Stimulated activated naive B cell treated with anti-CD40 and anti-IgM and Interleukin-4, amounts not matched to agents 10 μg/mL and 1 μg/mL and 100 μg/mL, for 72 hours (primary cell): ENCODE measurements at regions not wholly inside any gene's neighbourhood (a gene's known extent, or its start where the extent isn't known, plus 50 kb on each side); places are given as distances from the start of the nearest gene placed in this dataset.
A peak's percentile ranks its signal among the peaks of the same experiment; 100 is the strongest.

Source experiments
- ATAC-seq, 2 donors: fragments of 150-1000 bp; cut with Tn5 transposase; replicated peaks; 2 replicates each; pipeline ENCODE4 v1.10.0; 2021; ENCODE audit warnings: moderate library complexity in 1 of 2
- DNase-seq: peaks from one replicate; pipeline ENCODE4 v3.0.0; 2021
- H3K27ac Mint-ChIP-seq: one replicate; pipeline ENCODE4 v1.8.0; 2022; ENCODE audit warnings: mild to moderate bottlenecking, mixed read lengths
- H3K27me3 Mint-ChIP-seq, 2 donors: one replicate each; pipeline ENCODE4 v1.8.0; 2022; ENCODE audit warnings: mixed read lengths in 2 of 2
- H3K36me3 Mint-ChIP-seq, 2 donors: one replicate each; pipeline ENCODE4 v1.8.0; 2022; ENCODE audit warnings: mixed read lengths in 2 of 2, mild to moderate bottlenecking in 1 of 2
- H3K4me1 Mint-ChIP-seq, 2 donors: one replicate each; pipeline ENCODE4 v1.8.0; 2022; ENCODE audit warnings: mixed read lengths in 2 of 2, mild to moderate bottlenecking in 1 of 2
- H3K4me3 Mint-ChIP-seq, 2 donors: one replicate each; pipeline ENCODE4 v1.8.0; 2022; ENCODE audit warnings: mild to moderate bottlenecking in 2 of 2, mixed read lengths in 2 of 2, moderate library complexity in 1 of 2
- H3K9me3 Mint-ChIP-seq, 2 donors: one replicate each; pipeline ENCODE4 v1.8.0; 2022; ENCODE audit warnings: mixed read lengths in 2 of 2, mild to moderate bottlenecking in 1 of 2

DNA sequence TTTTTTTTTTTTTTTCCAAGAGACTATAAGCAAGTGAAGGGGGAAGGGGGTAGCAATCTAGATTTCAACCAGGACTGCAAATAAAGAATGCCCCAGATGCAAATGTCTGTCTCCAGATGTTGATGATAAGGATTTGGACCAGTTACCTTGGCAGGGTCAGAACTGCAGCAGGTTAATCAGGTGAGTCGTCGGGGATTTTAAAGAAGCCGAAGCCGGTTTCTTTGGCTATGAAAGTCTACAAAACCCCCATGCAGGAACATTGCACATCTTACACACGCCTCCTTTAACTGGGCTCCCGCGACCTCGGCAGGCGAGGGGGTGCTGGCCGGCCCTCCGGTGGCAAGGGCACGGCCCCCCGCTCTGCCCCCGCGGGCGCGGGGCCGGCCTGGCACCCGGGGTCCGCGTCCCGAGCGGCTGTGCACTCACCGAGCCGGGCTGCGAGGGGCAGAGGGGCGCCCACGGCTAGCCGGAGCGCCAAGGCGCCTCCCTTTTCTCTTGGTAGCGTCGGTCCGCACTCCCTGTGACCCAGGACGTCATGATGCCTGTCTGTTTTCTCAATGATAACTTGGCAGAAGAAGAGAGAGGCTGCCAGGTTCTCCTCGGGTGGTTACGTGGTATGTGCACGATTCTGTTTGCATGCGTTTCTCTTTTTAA is 366.3 kb upstream of the ESRRG start:
- H3K27me3 Mint-ChIP-seq = peaks cover 34 to 48% of the 10 kb centered on the region in 2 donors
- no peaks in the 10 kb centered on the region for H3K9me3 Mint-ChIP-seq
- peaks cover 0 to 4% of the 10 kb centered on the region in 2 donors for H3K4me1 Mint-ChIP-seq
- DNase-seq = no peak
- no peak overlapping the region for H3K4me3 Mint-ChIP-seq
- no peaks in the 10 kb centered on the region for H3K36me3 Mint-ChIP-seq
- no peak for ATAC-seq
- H3K27ac Mint-ChIP-seq = no peak overlapping the region

DNA sequence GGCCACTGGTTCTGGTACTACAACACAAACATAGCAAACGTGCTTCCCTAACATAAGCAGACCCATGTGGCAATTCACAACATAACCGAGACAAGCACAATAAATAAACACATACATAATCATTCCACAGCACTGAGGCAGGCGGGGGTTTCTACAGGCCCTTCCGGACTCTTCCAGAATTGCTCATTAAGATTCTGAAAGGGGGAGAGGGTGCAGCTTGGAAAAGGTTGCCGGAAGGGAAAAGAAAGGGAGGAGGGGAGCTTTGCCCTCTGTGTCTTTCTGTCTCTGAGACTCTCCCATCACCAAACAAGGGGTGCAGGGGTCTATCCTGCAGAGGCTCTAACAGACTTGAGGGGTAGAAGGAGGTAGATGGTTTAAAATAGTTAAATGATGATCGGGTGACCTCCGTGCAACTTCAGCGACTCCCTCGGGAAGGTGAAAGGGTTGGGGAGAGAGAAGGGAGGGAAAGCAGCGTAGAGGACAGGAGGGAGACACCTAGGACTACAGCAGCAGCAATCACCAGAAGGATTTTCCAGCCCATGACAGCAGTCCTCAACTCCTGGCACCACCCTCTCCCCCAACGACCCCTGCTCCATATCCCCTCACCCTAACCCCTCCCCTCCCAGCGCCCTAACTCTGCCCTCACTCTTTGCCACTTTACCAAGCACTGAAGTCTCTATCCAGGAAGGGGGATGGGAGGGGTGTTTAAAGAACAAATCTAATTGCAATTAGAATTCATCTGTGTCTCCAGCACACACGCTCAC is 365.5 kb upstream of the ESRRG start:
- peaks cover 34 to 48% of the 10 kb centered on the region in 2 donors for H3K27me3 Mint-ChIP-seq
- no peaks in the 10 kb centered on the region for H3K9me3 Mint-ChIP-seq
- H3K4me1 Mint-ChIP-seq = peaks cover 0 to 4% of the 10 kb centered on the region in 2 donors
- DNase-seq (no peak), ATAC-seq (no peak)
- H3K27ac Mint-ChIP-seq = no peak overlapping the region
- no peaks in the 10 kb centered on the region for H3K36me3 Mint-ChIP-seq
- H3K4me3 Mint-ChIP-seq = no peak overlapping the region

DNA sequence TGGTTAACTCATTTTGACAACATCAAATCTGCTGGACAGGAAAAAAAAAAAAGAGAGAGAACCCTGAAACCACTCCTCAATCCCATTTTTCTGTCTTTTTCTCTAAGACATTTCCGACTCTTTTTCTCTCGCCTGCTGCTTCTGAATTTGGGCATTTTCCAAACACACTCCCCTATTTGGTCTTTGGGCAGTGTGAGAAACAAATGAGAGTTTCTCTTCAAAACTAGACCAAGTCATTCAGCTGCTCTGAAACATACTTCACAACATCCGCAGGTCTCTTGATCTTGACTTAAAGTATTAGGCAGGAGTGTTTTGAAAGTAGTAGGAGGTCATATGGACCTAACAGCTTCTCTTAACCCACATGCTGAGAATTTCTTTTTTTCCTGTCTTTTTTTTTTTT is 364.8 kb upstream of the ESRRG start:
- no peak overlapping the region for H3K27ac Mint-ChIP-seq
- ATAC-seq (no peak), DNase-seq (no peak)
- H3K4me1 Mint-ChIP-seq = peaks cover 0 to 4% of the 10 kb centered on the region in 2 donors
- H3K27me3 Mint-ChIP-seq = peaks cover 34 to 48% of the 10 kb centered on the region in 2 donors
- H3K9me3 Mint-ChIP-seq = no peaks in the 10 kb centered on the region
- no peak overlapping the region for H3K4me3 Mint-ChIP-seq
- H3K36me3 Mint-ChIP-seq = no peaks in the 10 kb centered on the region

DNA sequence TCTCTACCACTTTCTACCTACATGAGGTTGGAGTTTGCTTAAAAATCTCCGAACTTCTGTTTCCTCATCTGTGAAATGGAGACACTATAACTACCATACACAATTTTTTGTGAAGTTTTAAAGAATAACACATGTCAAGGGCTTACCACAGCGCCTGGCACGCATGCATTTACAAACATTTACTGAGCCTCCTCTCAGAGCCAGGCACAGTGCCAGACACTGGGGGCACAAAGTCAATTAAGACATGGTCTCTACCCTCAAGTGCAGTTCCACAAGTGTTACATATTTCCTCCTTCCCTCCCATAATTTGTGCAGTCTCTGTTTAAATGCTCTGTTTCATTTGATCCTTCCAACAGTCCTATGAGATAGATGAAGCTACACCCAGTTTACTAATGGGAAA is 356.4 kb upstream of the ESRRG start:
- H3K9me3 Mint-ChIP-seq = no peaks in the 10 kb centered on the region
- no peaks in the 10 kb centered on the region for H3K36me3 Mint-ChIP-seq
- no peak for ATAC-seq
- no peak overlapping the region for H3K4me3 Mint-ChIP-seq
- DNase-seq = no peak
- H3K4me1 Mint-ChIP-seq = no peaks in the 10 kb centered on the region
- no peak overlapping the region for H3K27ac Mint-ChIP-seq
- no peaks in the 10 kb centered on the region for H3K27me3 Mint-ChIP-seq

DNA sequence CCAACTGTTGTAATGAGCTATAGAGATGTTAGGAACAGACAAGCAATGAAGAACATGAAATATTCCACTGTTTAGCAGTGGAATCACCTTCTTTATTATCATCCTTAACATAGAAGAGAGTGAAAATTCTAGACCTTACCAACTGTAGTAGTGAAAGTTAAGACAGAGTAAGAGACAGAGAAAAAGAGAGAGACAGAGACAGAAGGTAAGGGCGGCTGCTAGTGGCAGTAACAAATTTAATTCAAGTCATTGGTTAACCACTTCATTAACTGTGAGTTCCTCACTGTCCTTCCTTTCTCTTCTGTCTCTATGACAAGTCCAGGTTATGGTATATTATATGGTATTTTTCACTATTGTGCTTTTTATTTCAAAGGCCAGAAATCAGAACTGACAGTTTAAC is 355.7 kb upstream of the ESRRG start:
- H3K27me3 Mint-ChIP-seq = no peaks in the 10 kb centered on the region
- no peak for DNase-seq
- H3K9me3 Mint-ChIP-seq = no peaks in the 10 kb centered on the region
- no peaks in the 10 kb centered on the region for H3K36me3 Mint-ChIP-seq
- H3K4me1 Mint-ChIP-seq = no peaks in the 10 kb centered on the region
- H3K27ac Mint-ChIP-seq = no peak overlapping the region
- H3K4me3 Mint-ChIP-seq = no peak overlapping the region
- ATAC-seq = no peak

DNA sequence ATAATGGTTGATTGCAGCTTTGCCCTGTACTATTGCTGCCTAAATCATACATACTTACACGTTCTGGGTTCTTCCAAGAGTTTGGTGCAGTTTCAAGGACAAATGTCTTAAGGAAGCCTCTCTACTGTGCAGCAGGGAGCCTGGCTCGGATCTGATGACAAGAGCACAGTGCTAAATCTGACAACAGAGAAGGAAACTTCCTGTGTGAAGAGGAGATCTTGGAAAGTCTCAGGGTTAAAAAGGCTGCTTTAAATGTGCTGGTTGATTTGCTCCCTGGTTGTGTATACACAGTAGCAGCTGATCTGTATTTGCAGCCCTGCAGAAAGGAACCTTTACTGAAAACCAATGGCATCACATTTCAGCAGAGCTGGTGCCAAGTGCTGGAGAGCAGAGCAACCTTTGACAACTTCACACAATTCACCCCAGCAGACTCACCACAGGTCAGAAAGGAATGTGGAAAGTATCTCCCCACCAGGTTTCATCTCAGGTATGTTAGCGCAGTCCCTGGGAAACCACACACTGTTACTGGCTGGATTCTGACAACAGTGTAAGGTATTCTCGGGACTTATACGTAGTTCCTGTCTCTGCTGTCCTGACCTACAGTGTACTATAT is 355.0 kb upstream of the ESRRG start:
- DNase-seq (no peak), ATAC-seq (peak in 1 of 2 donors; percentile 31)
- H3K27ac Mint-ChIP-seq = no peak overlapping the region
- no peaks in the 10 kb centered on the region for H3K27me3 Mint-ChIP-seq
- H3K4me1 Mint-ChIP-seq = no peaks in the 10 kb centered on the region
- H3K36me3 Mint-ChIP-seq = no peaks in the 10 kb centered on the region
- H3K4me3 Mint-ChIP-seq = no peak overlapping the region
- H3K9me3 Mint-ChIP-seq = peaks cover 0 to 2% of the 10 kb centered on the region in 2 donors

DNA sequence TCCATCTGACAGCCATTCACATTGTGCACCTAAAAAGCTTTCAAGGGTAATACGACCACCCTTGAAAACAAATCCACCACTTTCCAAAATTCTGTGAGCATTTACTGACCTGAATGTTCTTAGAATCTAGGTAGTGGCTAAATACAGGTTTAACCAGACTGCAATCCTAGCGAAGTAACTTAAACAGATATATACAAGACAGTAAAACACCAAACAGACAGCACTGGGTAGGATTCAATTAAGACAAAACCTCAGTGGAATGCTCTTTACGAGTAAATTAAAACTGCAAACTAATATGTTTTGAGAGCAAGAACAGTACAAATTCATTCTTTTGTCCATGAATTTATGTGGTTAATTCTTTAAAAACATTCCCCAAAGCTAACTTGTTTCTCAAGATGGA is 354.2 kb upstream of the ESRRG start:
- H3K4me3 Mint-ChIP-seq = no peak overlapping the region
- no peaks in the 10 kb centered on the region for H3K4me1 Mint-ChIP-seq
- no peaks in the 10 kb centered on the region for H3K36me3 Mint-ChIP-seq
- H3K9me3 Mint-ChIP-seq = peaks cover 0 to 2% of the 10 kb centered on the region in 2 donors
- no peaks in the 10 kb centered on the region for H3K27me3 Mint-ChIP-seq
- H3K27ac Mint-ChIP-seq = no peak overlapping the region
- ATAC-seq (no peak), DNase-seq (no peak)

DNA sequence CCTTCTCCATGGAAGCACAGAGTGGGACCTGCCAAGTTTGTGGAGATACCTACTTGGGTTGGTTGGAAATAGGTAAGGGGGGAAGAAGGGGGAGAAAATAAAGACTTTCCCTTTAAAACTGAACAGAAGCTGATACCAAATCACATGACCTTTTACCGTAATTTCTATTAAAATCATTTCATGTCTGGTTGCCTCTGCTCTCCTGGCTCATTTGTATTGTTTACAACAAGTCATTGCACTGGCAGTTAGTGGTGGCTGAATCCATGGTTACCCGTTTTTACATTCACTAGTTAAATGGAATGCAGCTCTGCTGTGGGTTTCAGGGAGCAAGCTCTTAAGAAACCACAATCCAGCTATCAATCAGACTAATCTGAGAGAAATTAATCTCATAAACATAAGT is 353.7 kb upstream of the ESRRG start:
- DNase-seq = no peak
- Mint-ChIP-seq H3K36me3 (no peaks in the 10 kb centered on the region), H3K4me3 (no peak overlapping the region), H3K4me1 (no peaks in the 10 kb centered on the region), H3K27ac (no peak overlapping the region), H3K9me3 (peaks cover 0 to 2% of the 10 kb centered on the region in 2 donors), H3K27me3 (no peaks in the 10 kb centered on the region)
- ATAC-seq = no peak

DNA sequence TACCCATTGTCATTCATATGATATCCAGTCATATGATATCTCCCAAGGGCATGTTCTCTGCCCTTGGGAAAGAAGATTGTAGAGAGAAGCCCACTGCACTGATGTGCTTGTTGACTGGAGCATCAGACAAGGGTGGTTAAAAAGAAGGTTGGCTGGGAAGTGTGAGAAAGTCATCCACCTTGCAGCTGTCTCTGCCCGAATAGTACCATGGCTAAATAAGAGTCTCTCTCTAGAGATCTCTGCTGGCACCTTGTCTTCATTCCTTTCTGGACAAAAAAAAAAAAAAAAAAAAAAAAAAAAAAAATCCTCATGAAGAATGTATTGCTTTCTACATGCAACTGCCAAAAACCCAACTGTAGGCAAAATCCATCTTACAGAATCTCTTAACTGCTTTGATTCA is 349.7 kb upstream of the ESRRG start:
- Mint-ChIP-seq H3K9me3 (peaks cover 0 to 3% of the 10 kb centered on the region in 2 donors), H3K27me3 (no peaks in the 10 kb centered on the region), H3K4me3 (no peak overlapping the region), H3K27ac (no peak overlapping the region), H3K36me3 (no peaks in the 10 kb centered on the region), H3K4me1 (no peaks in the 10 kb centered on the region)
- no peak for DNase-seq
- ATAC-seq = no peak

DNA sequence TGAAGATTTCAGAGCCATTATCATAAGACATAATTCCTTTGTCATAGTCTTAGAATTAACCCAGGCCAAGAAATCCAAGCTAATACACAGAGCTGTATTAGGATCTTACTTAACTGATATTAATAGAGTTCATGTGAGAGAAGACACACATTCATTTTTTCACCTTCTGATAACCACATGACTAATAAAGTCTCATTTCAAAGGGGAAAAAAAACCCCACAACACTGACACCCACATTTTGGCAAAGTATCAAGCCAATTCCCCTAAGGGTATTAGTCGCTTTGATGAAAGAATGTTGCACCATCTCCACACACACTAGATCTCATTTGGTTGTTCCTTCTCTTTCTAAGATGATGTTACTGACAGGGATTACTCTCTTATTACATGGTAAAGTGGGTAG is 344.4 kb upstream of the ESRRG start:
- no peaks in the 10 kb centered on the region for H3K4me1 Mint-ChIP-seq
- ATAC-seq = no peak
- H3K9me3 Mint-ChIP-seq = peaks cover 0 to 1% of the 10 kb centered on the region in 2 donors

DNA sequence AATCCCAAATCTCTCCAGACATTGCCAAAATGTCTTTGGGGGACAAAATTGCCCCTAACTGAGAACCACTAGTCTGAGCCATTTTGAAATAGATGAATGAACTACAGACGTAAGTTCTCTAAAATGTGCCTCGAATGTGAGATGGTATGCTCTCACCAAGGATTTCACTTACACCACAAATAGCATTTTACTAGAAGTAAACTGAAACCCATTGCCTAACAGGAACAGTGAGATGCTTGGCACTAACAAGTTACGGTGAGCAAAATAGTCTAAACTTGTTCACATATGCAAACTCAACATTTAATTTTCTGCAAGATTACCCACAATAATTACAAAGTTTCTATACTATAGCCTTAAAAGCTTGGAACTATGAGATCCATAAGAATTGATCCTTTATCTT is 343.6 kb upstream of the ESRRG start:
- ATAC-seq (no peak), DNase-seq (no peak)
- Mint-ChIP-seq H3K27ac (no peak overlapping the region), H3K9me3 (peaks cover 0 to 1% of the 10 kb centered on the region in 2 donors), H3K4me1 (no peaks in the 10 kb centered on the region), H3K4me3 (no peak overlapping the region), H3K27me3 (no peaks in the 10 kb centered on the region), H3K36me3 (no peaks in the 10 kb centered on the region)

More for the DNA sequence above, 344.4 kb upstream of the ESRRG start:
- H3K36me3 Mint-ChIP-seq = no peaks in the 10 kb centered on the region
- H3K4me3 Mint-ChIP-seq = no peak overlapping the region
- H3K27me3 Mint-ChIP-seq = no peaks in the 10 kb centered on the region
- DNase-seq = no peak
- no peak overlapping the region for H3K27ac Mint-ChIP-seq

DNA sequence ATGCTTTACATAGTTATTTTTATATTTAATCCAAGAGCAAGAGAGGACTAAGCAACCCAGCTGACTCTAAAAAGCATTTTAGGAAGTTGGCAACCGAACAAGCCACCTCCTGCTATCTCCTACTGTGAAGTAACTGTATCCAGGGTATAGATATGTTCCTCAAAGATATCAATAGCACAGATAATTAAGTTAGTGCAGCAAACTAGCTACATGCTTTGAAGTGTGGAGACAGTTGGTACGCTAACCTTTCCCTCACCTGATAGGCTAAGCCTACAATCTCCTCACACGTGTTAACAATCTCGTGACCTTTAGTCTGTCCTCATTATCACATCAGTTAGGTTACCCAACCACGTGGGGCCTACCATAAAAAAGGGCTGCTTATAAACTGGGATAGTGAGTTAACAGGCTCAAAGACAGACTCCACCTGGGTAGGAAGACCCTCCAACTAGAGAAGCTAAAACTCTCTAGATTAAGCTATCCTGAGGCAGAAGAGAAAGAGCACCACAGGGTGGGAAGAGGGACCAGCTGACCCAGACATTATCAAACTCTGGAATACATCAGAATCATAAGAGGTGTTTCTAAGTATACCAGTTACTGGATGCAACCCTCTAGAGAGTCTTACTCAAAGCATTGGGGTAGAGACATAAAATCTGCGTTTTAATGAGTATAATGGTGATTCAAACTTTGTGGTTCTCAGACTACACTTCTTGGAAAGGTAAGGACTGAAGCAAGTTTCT is 340.1 kb upstream of the ESRRG start:
- ATAC-seq = no peak
- Mint-ChIP-seq H3K27ac (no peak overlapping the region), H3K4me3 (no peak overlapping the region), H3K36me3 (no peaks in the 10 kb centered on the region), H3K9me3 (peaks cover 0 to under 1% of the 10 kb centered on the region in 2 donors), H3K4me1 (no peaks in the 10 kb centered on the region), H3K27me3 (no peaks in the 10 kb centered on the region)
- DNase-seq = no peak

DNA sequence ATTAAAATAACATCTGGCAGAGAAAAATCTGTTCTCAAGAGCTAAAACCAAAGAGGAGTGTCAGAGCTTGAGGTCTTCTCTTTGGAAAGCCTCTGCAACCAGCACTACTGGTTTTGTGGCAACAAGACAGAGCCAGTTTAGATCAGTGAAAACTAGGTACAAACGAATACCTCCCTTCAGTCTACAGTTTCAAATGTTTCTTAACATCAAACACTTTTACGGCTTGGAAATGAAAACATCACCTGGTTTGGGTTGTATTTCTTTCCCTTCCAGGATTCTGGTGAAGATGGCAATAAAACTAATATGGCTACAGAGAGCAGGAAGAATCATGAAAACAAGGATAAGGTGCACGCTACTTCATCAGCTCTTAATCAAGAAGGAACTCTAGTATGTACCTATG is 339.4 kb upstream of the ESRRG start:
- H3K4me1 Mint-ChIP-seq = no peaks in the 10 kb centered on the region
- ATAC-seq = no peak
- peaks cover 0 to 2% of the 10 kb centered on the region in 2 donors for H3K9me3 Mint-ChIP-seq
- H3K36me3 Mint-ChIP-seq = no peaks in the 10 kb centered on the region
- no peak overlapping the region for H3K4me3 Mint-ChIP-seq
- H3K27me3 Mint-ChIP-seq = no peaks in the 10 kb centered on the region
- no peak for DNase-seq
- H3K27ac Mint-ChIP-seq = no peak overlapping the region

DNA sequence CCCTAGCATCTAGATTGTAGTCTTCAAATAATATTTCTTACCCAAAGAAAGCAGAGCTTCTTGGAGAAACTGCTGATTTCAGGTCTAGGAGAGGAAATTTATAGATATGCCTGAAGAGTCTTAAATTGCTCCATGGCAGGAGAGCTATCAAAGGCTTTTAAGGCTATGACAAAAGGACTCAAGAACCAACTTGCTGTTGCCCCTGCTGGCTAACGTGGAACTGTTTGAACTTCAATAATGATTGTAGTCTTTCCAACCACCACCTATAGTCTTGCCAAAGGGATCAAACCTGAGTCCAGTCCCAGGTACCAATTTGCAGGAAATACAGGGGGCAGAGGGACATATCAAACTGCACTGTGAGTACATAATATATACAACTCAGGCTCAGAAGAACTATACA is 336.2 kb upstream of the ESRRG start:
- ATAC-seq (no peak), DNase-seq (no peak)
- H3K27ac Mint-ChIP-seq = no peak overlapping the region
- H3K4me3 Mint-ChIP-seq = no peak overlapping the region
- H3K36me3 Mint-ChIP-seq = no peaks in the 10 kb centered on the region
- peaks cover 0 to 2% of the 10 kb centered on the region in 2 donors for H3K9me3 Mint-ChIP-seq
- H3K27me3 Mint-ChIP-seq = no peaks in the 10 kb centered on the region
- no peaks in the 10 kb centered on the region for H3K4me1 Mint-ChIP-seq
